ENCODE measurements at regions not wholly inside any gene's neighbourhood (a gene's known extent, or its start where the extent isn't known, plus 50 kb on each side); places are given as distances from the start of the nearest gene placed in this dataset.

- CTCF ChIA-PET (ENCODE audit: unreplicated experiment) = no interaction called here
- no peaks in the 10 kb centered on the region for H3K79me2 ChIP-seq (ENCODE audit: insufficient read depth, low read depth, low read length)
- no peak for TF ChIP-seq EZH2phosphoT487 (IDR thresholded peaks at IDR 0.05; ENCODE audit: borderline replicate concordance, low read depth, low read length)
- TF ChIP-seq, protein P1, sequence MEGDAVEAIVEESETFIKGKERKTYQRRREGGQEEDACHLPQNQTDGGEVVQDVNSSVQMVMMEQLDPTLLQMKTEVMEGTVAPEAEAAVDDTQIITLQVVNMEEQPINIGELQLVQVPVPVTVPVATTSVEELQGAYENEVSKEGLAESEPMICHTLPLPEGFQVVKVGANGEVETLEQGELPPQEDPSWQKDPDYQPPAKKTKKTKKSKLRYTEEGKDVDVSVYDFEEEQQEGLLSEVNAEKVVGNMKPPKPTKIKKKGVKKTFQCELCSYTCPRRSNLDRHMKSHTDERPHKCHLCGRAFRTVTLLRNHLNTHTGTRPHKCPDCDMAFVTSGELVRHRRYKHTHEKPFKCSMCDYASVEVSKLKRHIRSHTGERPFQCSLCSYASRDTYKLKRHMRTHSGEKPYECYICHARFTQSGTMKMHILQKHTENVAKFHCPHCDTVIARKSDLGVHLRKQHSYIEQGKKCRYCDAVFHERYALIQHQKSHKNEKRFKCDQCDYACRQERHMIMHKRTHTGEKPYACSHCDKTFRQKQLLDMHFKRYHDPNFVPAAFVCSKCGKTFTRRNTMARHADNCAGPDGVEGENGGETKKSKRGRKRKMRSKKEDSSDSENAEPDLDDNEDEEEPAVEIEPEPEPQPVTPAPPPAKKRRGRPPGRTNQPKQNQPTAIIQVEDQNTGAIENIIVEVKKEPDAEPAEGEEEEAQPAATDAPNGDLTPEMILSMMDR (conservative IDR thresholded peaks at IDR 0.05; ENCODE audit: low read length) = no peak
- H3K9me3 ChIP-seq (ENCODE audit: low read length) = no peaks in the 10 kb centered on the region
- no peaks in the 10 kb centered on the region for H3K36me3 ChIP-seq (ENCODE audit: insufficient read depth, low read length)
- H3K4me2 ChIP-seq (ENCODE audit: low read length) = no peak overlapping the region
- no peaks in the 10 kb centered on the region for H3K9me2 ChIP-seq (ENCODE audit: insufficient read depth, low read length)
- no peaks in the 10 kb centered on the region for H3K4me1 ChIP-seq (ENCODE audit: insufficient read depth, low read length, poor library complexity, severe bottlenecking)
- POLR2A ChIA-PET = interaction anchor here (0.7 kb wide), 1 partner anchor 100 kb away, joined by 3 read pairs; no protein-coding TSS in a partner anchor
- H4K20me1 ChIP-seq (ENCODE audit: insufficient read depth, low read length) = no peaks in the 10 kb centered on the region
- no peak overlapping the region for H3K27ac ChIP-seq (ENCODE audit: low read depth, low read length, poor library complexity, severe bottlenecking)
- intact Hi-C loops (cut with micrococcal nuclease; ENCODE audit: unreplicated experiment) = no loop called here
- no peak overlapping the region for H2AFZ ChIP-seq (ENCODE audit: low read length)
- DNase-seq (ENCODE audit: low spot score) = no peak
- H3K4me3 ChIP-seq (ENCODE audit: low read depth, low read length, poor library complexity, severe bottlenecking) = no peak overlapping the region
- BruUV-seq (replicated peaks) = no TSS peak
Measured at GRCh38 chr14:59091404-59091803, 97.1 kb upstream of the DAAM1 start.

- Histone ChIP-seq H3K27ac (ENCODE audit: low read depth, low read length, poor library complexity, severe bottlenecking) (no peak overlapping the region), H2AFZ (ENCODE audit: low read length) (no peak overlapping the region), H4K20me1 (ENCODE audit: insufficient read depth, low read length) (no peaks in the 10 kb centered on the region), H3K4me3 (ENCODE audit: low read depth, low read length, poor library complexity, severe bottlenecking) (no peak overlapping the region), H3K9me3 (ENCODE audit: low read length) (no peaks in the 10 kb centered on the region), H3K4me1 (ENCODE audit: insufficient read depth, low read length, poor library complexity, severe bottlenecking) (no peaks in the 10 kb centered on the region), H3K9me2 (ENCODE audit: insufficient read depth, low read length) (no peaks in the 10 kb centered on the region), H3K4me2 (ENCODE audit: low read length) (no peak overlapping the region), H3K79me2 (ENCODE audit: insufficient read depth, low read depth, low read length) (no peaks in the 10 kb centered on the region), H3K36me3 (ENCODE audit: insufficient read depth, low read length) (no peaks in the 10 kb centered on the region)
- TF ChIP-seq, protein P1 (conservative IDR thresholded peaks at IDR 0.05; ENCODE audit: low read length) = no peak
- no peak for TF ChIP-seq EZH2phosphoT487 (IDR thresholded peaks at IDR 0.05; ENCODE audit: borderline replicate concordance, low read depth, low read length)
- BruUV-seq (replicated peaks) = no TSS peak
- CTCF ChIA-PET (ENCODE audit: unreplicated experiment) = no interaction called here
- POLR2A ChIA-PET = no interaction called here
- intact Hi-C loops (cut with micrococcal nuclease; ENCODE audit: unreplicated experiment) = no loop called here
- no peak for DNase-seq (ENCODE audit: low spot score)
Measured at GRCh38 chr14:59091976-59092375, 96.5 kb upstream of the DAAM1 start.

DNA sequence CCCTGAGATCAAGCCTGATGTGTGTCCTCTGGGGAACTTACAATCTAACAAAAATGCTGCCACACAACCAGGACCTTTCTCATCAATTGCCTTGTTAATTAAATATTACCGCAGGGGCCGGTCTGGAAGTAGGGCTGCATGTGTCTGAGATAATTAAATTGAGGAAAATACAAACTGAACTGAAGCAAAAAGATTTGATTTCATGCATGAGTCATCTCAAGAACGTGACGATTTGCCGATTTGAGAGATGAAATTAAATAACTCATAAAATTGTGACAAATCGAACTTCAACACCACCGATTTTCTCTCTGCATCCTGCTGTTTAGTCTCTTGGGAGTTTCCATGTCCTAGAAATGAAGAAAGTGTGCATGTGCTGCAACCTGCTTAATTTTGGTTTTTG is 94.6 kb upstream of the DAAM1 start:
- TF ChIP-seq, protein P1 (conservative IDR thresholded peaks at IDR 0.05; ENCODE audit: low read length) = no peak
- no peak for TF ChIP-seq EZH2phosphoT487 (IDR thresholded peaks at IDR 0.05; ENCODE audit: borderline replicate concordance, low read depth, low read length)
- intact Hi-C loops (cut with micrococcal nuclease; ENCODE audit: unreplicated experiment) = no loop called here
- Histone ChIP-seq H3K4me2 (ENCODE audit: low read length) (no peak overlapping the region), H2AFZ (ENCODE audit: low read length) (no peak overlapping the region), H3K27ac (ENCODE audit: low read depth, low read length, poor library complexity, severe bottlenecking) (no peak overlapping the region), H4K20me1 (ENCODE audit: insufficient read depth, low read length) (no peaks in the 10 kb centered on the region), H3K9me2 (ENCODE audit: insufficient read depth, low read length) (no peaks in the 10 kb centered on the region), H3K9me3 (ENCODE audit: low read length) (no peaks in the 10 kb centered on the region), H3K4me1 (ENCODE audit: insufficient read depth, low read length, poor library complexity, severe bottlenecking) (no peaks in the 10 kb centered on the region), H3K79me2 (ENCODE audit: insufficient read depth, low read depth, low read length) (no peaks in the 10 kb centered on the region), H3K4me3 (ENCODE audit: low read depth, low read length, poor library complexity, severe bottlenecking) (no peak overlapping the region), H3K36me3 (ENCODE audit: insufficient read depth, low read length) (no peaks in the 10 kb centered on the region)
- CTCF ChIA-PET (ENCODE audit: unreplicated experiment) = no interaction called here
- POLR2A ChIA-PET = interaction anchor here (0.6 to 1.7 kb wide), 4 partner anchors 16 to 930 kb away, joined by 3 to 5 read pairs (median 3); no protein-coding TSS in a partner anchor
- no TSS peak for BruUV-seq (replicated peaks)
- DNase-seq (ENCODE audit: low spot score) = no peak

All from OCI-LY7 (cell line).